ENCODE measurements at regions not wholly inside any gene's neighbourhood (a gene's known extent, or its start where the extent isn't known, plus 50 kb on each side); places are given as distances from the start of the nearest gene placed in this dataset.

DNA sequence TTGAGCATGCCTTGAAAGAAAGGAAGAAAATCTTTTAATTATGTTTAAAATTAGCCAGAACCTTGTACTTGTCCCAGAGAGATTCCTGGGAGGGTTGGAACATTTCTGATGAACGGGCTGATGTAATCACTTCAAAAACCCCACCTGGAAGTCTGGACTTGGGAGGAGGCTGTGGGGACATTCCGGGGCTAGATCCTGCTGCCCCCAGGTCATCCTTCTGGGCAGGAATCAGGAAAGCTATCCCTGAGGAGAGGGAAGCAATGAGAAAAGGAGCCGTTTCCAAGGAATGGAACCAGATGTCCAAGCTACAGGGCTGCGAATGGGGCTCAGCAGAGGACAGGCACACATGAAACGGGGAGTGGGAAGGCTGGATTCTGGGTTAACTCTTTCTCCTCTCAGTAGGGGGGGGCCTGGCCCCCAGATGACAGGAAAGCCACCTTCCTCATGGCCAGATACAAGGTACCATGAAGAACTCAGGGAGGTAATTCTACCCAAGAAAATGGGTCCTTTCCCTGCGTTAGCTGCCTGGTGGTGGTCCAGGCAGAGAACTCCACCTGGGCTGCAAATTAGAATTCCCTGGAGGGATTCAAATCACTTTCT, 280.1 kb downstream of the TCF7L2 start:
- Mint-ChIP-seq H3K4me3 (no peak overlapping the region), H3K27ac (no peak overlapping the region), H3K9me3 (peaks cover 0 to 4% (median 0%) of the 10 kb centered on the region in 7 donors), H3K27me3 (peaks cover 15% of the 10 kb centered on the region), H3K4me1 (peaks cover 0 to 14% (median 2%) of the 10 kb centered on the region in 4 donors), H3K36me3 (no peaks in the 10 kb centered on the region)
- ATAC-seq (ENCODE audit: low read depth in 2 of 2) = no peak
- H3K9me3 ChIP-seq (ENCODE audit: control insufficient read depth in 2 of 2, low read length in 2 of 2) = no peaks in the 10 kb centered on the region
- H3K36me3 ChIP-seq (ENCODE audit: control insufficient read depth, insufficient read depth, low read length) = no peaks in the 10 kb centered on the region
- H3K4me1 ChIP-seq (ENCODE audit: control insufficient read depth, insufficient read depth, low read length, poor library complexity, severe bottlenecking) = no peaks in the 10 kb centered on the region
- peaks cover 4% of the 10 kb centered on the region for H3K27me3 ChIP-seq (ENCODE audit: control insufficient read depth, insufficient read depth, low read length)
- no peak overlapping the region for H3K4me3 ChIP-seq (ENCODE audit: low read depth, low read length)
- no peak overlapping the region for H3K27ac ChIP-seq (ENCODE audit: insufficient read depth, low read length, poor library complexity, severe bottlenecking)
- DNase-seq = no peak

DNA sequence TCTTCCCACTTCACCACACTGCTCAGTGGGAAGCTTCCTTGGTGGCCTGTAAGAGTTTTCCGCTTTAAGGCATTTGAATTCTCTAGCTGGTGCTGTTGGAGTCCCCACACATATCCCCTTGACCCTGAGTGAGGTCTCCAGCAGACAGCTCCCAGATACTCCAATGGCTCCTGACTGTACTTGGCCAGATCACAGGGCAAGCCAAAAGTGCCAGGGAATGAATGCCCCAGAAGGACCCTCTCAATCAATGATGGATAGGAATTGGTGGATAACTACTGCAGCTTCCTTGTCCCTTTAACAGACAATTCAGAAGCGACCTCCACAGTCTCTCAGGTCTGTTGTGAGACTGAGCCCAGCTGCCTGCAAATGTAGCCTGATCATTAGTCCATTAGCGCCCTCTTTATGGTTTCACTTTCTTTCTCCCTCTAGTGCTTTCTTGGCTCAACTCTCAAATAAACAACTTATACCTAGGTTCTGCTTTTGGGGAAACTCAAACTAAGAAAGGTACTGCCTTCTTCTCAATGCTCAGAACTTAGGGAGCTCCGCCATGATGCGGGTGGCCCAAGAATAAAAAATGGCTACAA, 283.0 kb downstream of the TCF7L2 start:
- ATAC-seq (ENCODE audit: low read depth in 2 of 2) (no peak), DNase-seq (peak in 1 of 3 donors; percentile 19)
- no peak overlapping the region for H3K4me3 ChIP-seq (ENCODE audit: low read depth, low read length)
- no peak overlapping the region for H3K27ac Mint-ChIP-seq
- no peaks in the 10 kb centered on the region for H3K4me1 Mint-ChIP-seq
- no peaks in the 10 kb centered on the region for H3K9me3 ChIP-seq (ENCODE audit: control insufficient read depth in 2 of 2, low read length in 2 of 2)
- H3K36me3 ChIP-seq (ENCODE audit: control insufficient read depth, insufficient read depth, low read length) = no peaks in the 10 kb centered on the region
- H3K27me3 Mint-ChIP-seq = peaks cover 6% of the 10 kb centered on the region
- H3K9me3 Mint-ChIP-seq = peaks cover 0 to 4% (median 0%) of the 10 kb centered on the region in 7 donors
- H3K36me3 Mint-ChIP-seq = no peaks in the 10 kb centered on the region
- H3K27me3 ChIP-seq (ENCODE audit: control insufficient read depth, insufficient read depth, low read length) = no peaks in the 10 kb centered on the region
- H3K27ac ChIP-seq (ENCODE audit: insufficient read depth, low read length, poor library complexity, severe bottlenecking) = no peak overlapping the region
- no peaks in the 10 kb centered on the region for H3K4me1 ChIP-seq (ENCODE audit: control insufficient read depth, insufficient read depth, low read length, poor library complexity, severe bottlenecking)
- H3K4me3 Mint-ChIP-seq = no peak overlapping the region

DNA sequence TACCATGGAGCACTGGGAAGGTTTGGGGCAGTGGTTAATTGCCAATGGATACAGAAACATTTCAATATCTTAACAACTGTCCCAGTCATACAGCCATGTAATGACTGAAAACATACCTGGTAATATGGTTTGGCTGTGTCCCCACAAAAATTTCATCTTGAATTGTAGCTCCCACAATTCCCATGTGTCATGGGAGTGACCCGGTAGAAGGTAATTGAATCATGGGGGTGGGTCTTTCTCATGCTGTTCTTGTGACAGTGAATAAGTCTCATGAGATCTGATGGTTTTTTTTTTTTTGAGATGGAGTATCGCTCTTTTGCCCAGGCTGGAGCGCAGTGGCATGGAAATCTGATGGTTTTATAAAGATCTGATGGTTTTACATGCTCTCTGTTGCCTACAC, 284.4 kb downstream of the TCF7L2 start:
- no peak overlapping the region for H3K4me3 Mint-ChIP-seq
- Histone ChIP-seq H3K27me3 (ENCODE audit: control insufficient read depth, insufficient read depth, low read length) (no peaks in the 10 kb centered on the region), H3K4me3 (ENCODE audit: low read depth, low read length) (no peak overlapping the region), H3K9me3 (ENCODE audit: control insufficient read depth in 2 of 2, low read length in 2 of 2) (no peaks in the 10 kb centered on the region), H3K4me1 (ENCODE audit: control insufficient read depth, insufficient read depth, low read length, poor library complexity, severe bottlenecking) (no peaks in the 10 kb centered on the region), H3K36me3 (ENCODE audit: control insufficient read depth, insufficient read depth, low read length) (no peaks in the 10 kb centered on the region), H3K27ac (ENCODE audit: insufficient read depth, low read length, poor library complexity, severe bottlenecking) (no peak overlapping the region)
- peak overlapping the region in 1 of 3 donors; percentile 66 for H3K27ac Mint-ChIP-seq
- H3K4me1 Mint-ChIP-seq = no peaks in the 10 kb centered on the region
- no peaks in the 10 kb centered on the region for H3K36me3 Mint-ChIP-seq
- H3K9me3 Mint-ChIP-seq = peaks cover 0 to 4% (median 0%) of the 10 kb centered on the region in 7 donors
- ATAC-seq (ENCODE audit: low read depth in 2 of 2) = no peak
- DNase-seq = no peak
- peaks cover 6% of the 10 kb centered on the region for H3K27me3 Mint-ChIP-seq

- Histone ChIP-seq H3K27ac (ENCODE audit: insufficient read depth, low read length, poor library complexity, severe bottlenecking) (no peak overlapping the region), H3K27me3 (ENCODE audit: control insufficient read depth, insufficient read depth, low read length) (no peaks in the 10 kb centered on the region), H3K4me3 (ENCODE audit: low read depth, low read length) (no peak overlapping the region), H3K9me3 (ENCODE audit: control insufficient read depth in 2 of 2, low read length in 2 of 2) (no peaks in the 10 kb centered on the region), H3K4me1 (ENCODE audit: control insufficient read depth, insufficient read depth, low read length, poor library complexity, severe bottlenecking) (no peaks in the 10 kb centered on the region), H3K36me3 (ENCODE audit: control insufficient read depth, insufficient read depth, low read length) (no peaks in the 10 kb centered on the region)
- ATAC-seq (ENCODE audit: low read depth in 2 of 2) = no peak
- H3K9me3 Mint-ChIP-seq = peaks cover 0 to 3% (median 0%) of the 10 kb centered on the region in 7 donors
- DNase-seq = no peak
- no peaks in the 10 kb centered on the region for H3K4me1 Mint-ChIP-seq
- no peak overlapping the region for H3K27ac Mint-ChIP-seq
- H3K27me3 Mint-ChIP-seq = no peaks in the 10 kb centered on the region
- H3K4me3 Mint-ChIP-seq = peak overlapping the region in 1 of 4 donors; percentile 33
- H3K36me3 Mint-ChIP-seq = no peaks in the 10 kb centered on the region
Observed at GRCh38 chr10:113235508-113235907, 285.5 kb downstream of the TCF7L2 start.

GRCh38 chr10:113236998-113237397, 287.0 kb downstream of the TCF7L2 start:
- Mint-ChIP-seq H3K9me3 (peaks cover 0 to 3% (median 0%) of the 10 kb centered on the region in 7 donors), H3K4me3 (no peak overlapping the region), H3K4me1 (no peaks in the 10 kb centered on the region), H3K27me3 (no peaks in the 10 kb centered on the region), H3K27ac (peak overlapping the region in 1 of 3 donors; percentile 22), H3K36me3 (no peaks in the 10 kb centered on the region)
- Histone ChIP-seq H3K27me3 (ENCODE audit: control insufficient read depth, insufficient read depth, low read length) (no peaks in the 10 kb centered on the region), H3K27ac (ENCODE audit: insufficient read depth, low read length, poor library complexity, severe bottlenecking) (no peak overlapping the region), H3K9me3 (ENCODE audit: control insufficient read depth in 2 of 2, low read length in 2 of 2) (no peaks in the 10 kb centered on the region), H3K4me3 (ENCODE audit: low read depth, low read length) (no peak overlapping the region), H3K36me3 (ENCODE audit: control insufficient read depth, insufficient read depth, low read length) (no peaks in the 10 kb centered on the region), H3K4me1 (ENCODE audit: control insufficient read depth, insufficient read depth, low read length, poor library complexity, severe bottlenecking) (no peaks in the 10 kb centered on the region)
- no peak for DNase-seq
- no peak for ATAC-seq (ENCODE audit: low read depth in 2 of 2)

DNA sequence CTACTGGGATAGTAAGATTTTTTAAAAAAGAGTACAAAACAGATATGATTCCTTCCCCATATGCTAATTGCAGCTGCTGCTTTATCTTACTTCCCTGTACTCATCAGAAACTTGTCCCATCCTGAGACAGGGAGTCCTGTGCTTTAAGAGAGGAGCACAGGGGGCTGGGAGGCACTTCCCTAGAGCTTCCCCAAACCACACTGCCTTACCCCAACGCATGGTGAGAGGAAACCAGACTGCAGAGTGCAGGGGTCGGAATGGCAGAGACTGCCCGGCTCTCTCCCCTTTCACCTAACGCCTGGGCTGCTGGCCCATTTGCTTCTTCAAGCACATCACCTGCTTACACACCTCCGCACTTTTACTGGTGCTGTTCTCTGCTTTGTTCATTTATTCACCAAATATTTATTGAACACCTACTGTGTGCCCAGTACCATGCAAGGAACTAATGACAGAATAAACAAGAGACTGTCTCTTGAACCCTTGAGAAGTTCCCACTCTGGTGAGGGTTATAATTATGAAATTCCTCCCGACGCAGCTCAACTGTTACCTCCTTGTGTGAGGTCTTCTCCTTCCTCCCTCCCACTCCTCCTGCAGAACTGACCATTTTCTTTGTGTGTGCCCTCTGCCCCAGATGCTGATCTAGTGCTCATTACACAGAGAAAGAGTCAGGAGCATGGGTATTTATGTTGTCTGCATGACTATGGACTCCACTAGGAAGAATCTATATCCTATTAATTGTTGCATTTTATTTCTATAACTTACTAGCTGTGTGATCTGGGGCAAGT, 289.7 kb downstream of the TCF7L2 start:
- Mint-ChIP-seq H3K36me3 (no peaks in the 10 kb centered on the region), H3K27ac (peak overlapping the region in 1 of 3 donors; percentile 15), H3K9me3 (peaks cover 0 to 5% (median 0%) of the 10 kb centered on the region in 7 donors), H3K27me3 (peaks cover 4% of the 10 kb centered on the region), H3K4me3 (no peak overlapping the region), H3K4me1 (no peaks in the 10 kb centered on the region)
- Histone ChIP-seq H3K27ac (ENCODE audit: insufficient read depth, low read length, poor library complexity, severe bottlenecking) (no peak overlapping the region), H3K27me3 (ENCODE audit: control insufficient read depth, insufficient read depth, low read length) (no peaks in the 10 kb centered on the region), H3K4me1 (ENCODE audit: control insufficient read depth, insufficient read depth, low read length, poor library complexity, severe bottlenecking) (no peaks in the 10 kb centered on the region), H3K36me3 (ENCODE audit: control insufficient read depth, insufficient read depth, low read length) (no peaks in the 10 kb centered on the region), H3K9me3 (ENCODE audit: control insufficient read depth in 2 of 2, low read length in 2 of 2) (no peaks in the 10 kb centered on the region), H3K4me3 (ENCODE audit: low read depth, low read length) (no peak overlapping the region)
- ATAC-seq (ENCODE audit: low read depth in 2 of 2) = no peak
- no peak for DNase-seq

DNA sequence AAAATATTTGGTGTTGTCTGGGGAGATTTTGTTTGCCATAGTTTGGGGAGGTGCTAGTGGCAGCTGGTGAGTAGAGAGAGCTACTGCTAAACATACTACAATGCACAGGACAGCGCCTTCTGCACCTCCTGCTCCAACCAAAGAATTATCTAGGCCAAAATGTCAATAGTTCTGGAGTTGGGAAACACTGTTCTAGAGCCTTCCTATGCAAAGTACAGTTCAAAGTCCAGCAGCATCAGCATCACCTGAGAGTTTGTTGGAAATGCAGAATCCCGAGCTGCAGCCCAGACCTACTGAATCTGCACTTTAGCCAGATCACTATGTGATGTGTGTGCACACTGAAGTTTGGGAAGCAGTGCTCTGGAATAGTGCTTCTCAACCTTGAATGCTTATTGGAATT, 290.7 kb downstream of the TCF7L2 start:
- DNase-seq = no peak
- no peaks in the 10 kb centered on the region for H3K36me3 Mint-ChIP-seq

More for the DNA sequence above, 290.7 kb downstream of the TCF7L2 start:
- H3K9me3 ChIP-seq (ENCODE audit: control insufficient read depth in 2 of 2, low read length in 2 of 2) = no peaks in the 10 kb centered on the region
- no peaks in the 10 kb centered on the region for H3K4me1 ChIP-seq (ENCODE audit: control insufficient read depth, insufficient read depth, low read length, poor library complexity, severe bottlenecking)
- no peaks in the 10 kb centered on the region for H3K36me3 ChIP-seq (ENCODE audit: control insufficient read depth, insufficient read depth, low read length)
- Mint-ChIP-seq H3K9me3 (peaks cover 0 to 4% (median 0%) of the 10 kb centered on the region in 7 donors), H3K4me3 (no peak overlapping the region), H3K27me3 (peaks cover 4% of the 10 kb centered on the region), H3K27ac (no peak overlapping the region), H3K4me1 (no peaks in the 10 kb centered on the region)
- no peak overlapping the region for H3K27ac ChIP-seq (ENCODE audit: insufficient read depth, low read length, poor library complexity, severe bottlenecking)
- H3K4me3 ChIP-seq (ENCODE audit: low read depth, low read length) = no peak overlapping the region
- H3K27me3 ChIP-seq (ENCODE audit: control insufficient read depth, insufficient read depth, low read length) = no peaks in the 10 kb centered on the region
- no peak for ATAC-seq (ENCODE audit: low read depth in 2 of 2)
